Stomach (tissue), 8 donors: ENCODE measurements at regions not wholly inside any gene's neighbourhood (a gene's known extent, or its start where the extent isn't known, plus 50 kb on each side); places are given as distances from the start of the nearest gene placed in this dataset.

Experiments
- DNase-seq, 2 donors: peaks; one replicate each; pipeline versions ENCODE4 v3.0.0 to v3.0.0-alpha.2; 2013 to 2019
- H3K27ac ChIP-seq, 5 donors: fragments of 200-600 bp in 4 of 5; sonication (generic) in 4 of 5; one replicate each; pipeline ENCODE4 v1.5.1; 2013 to 2019; ENCODE audit warnings: mild to moderate bottlenecking in 1 of 5, moderate library complexity in 1 of 5
- H3K27me3 ChIP-seq, 3 donors: fragments of 200-600 bp; sonication (generic); one replicate each; pipeline ENCODE4 v1.5.1; 2017 to 2019; ENCODE audit warnings: mixed run types in 1 of 3
- H3K36me3 ChIP-seq, 4 donors: fragments of 200-600 bp; sonication (generic); 1 replicate in 3 of 4; 2 replicates in 1 of 4; pipeline ENCODE4 v1.5.1; 2016 to 2019
- H3K4me1 ChIP-seq, 4 donors: fragments of 200-600 bp; sonication (generic); one replicate each; pipeline ENCODE4 v1.5.1; 2016 to 2019
- H3K4me3 ChIP-seq, 4 donors: fragments of 200-600 bp; sonication (generic) in 3 of 4; one replicate each; pipeline ENCODE4 v1.5.1; 2016 to 2019; ENCODE audit warnings: mild to moderate bottlenecking in 1 of 4
- H3K9me3 ChIP-seq, 4 donors: fragments of 200-600 bp; sonication (generic); one replicate each; pipeline ENCODE4 v1.5.1; 2016 to 2019
- EP300 ChIP-seq: sonication (generic); formaldehyde crosslinking; IDR thresholded peaks from one replicate; pipeline ENCODE4 v1.6.1; 2017; ENCODE audit warnings: antibody characterized with exemption
- POLR2A ChIP-seq, 4 donors: fragments of 450-650 bp; IDR thresholded peaks; one replicate each; pipeline ENCODE4 v1.6.1; 2016; ENCODE audit warnings: antibody characterized with exemption in 4 of 4, control low read depth in 2 of 4, mild to moderate bottlenecking in 1 of 4, moderate library complexity in 1 of 4
- POLR2AphosphoS5 ChIP-seq, 3 donors: sonication (generic); formaldehyde crosslinking; IDR thresholded peaks; one replicate each; pipeline ENCODE4 v1.6.1; 2016; ENCODE audit warnings: antibody characterized with exemption in 3 of 3
- WGBS, 5 donors: extraction: QIAGEN DNeasy Blood & Tissue Kit in 3 of 5; methylation state at CpG; one replicate each; pipeline versions ENCODE4 v1.1.5 to v1.1.7; 2013 to 2018; 5-methylcytosine and 5-hydroxymethylcytosine counted together
- intact Hi-C: fragments of 100-400 bp; cut with DNase I; formaldehyde crosslinking; loops from one replicate; pipeline ENCODE4 v1.15.1; 2023; ENCODE audit warnings: low total_unique reads
- TF ChIP-seq, protein P1 (sequence below), 7 experiments: fragments of 450-650 bp in 4 of 7; fragments of 200-600 bp in 3 of 7; sonication (generic) in 3 of 7; IDR thresholded peaks; one replicate each; pipeline ENCODE4 v1.5.1; 2016 to 2019; ENCODE audit warnings: antibody characterized with exemption in 7 of 7, control low read depth in 2 of 7, mild to moderate bottlenecking in 1 of 7
- donor health status: healthy with polysubstance abuse.
- donor health status: Bipolar disorder and iron deficiency.
- donor health status: healthy.

DNA sequence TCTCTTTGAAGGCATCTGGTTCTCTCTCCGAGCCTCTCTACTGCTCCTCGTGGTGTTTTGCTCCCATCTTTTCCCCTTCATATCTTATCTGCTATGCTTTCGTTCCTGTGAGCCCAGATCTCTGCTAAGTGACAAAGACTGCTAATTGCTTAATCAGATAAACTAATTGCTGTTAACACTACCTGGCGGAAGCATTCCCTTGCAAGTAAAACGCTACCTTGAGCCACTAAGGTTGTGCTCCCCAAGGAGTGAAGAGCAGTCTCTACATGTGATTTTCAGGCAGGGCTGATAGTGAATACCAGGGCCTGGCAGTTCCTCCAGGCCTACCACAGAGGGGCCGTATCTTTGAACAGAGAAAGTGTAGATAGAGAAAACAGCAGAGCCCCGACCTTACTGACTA lies 244.0 kb upstream of the GATB start:
- Histone ChIP-seq H3K27me3 (peaks cover 0 to 5% (median 0%) of the 10 kb centered on the region in 3 donors), H3K36me3 (no peaks in the 10 kb centered on the region), H3K4me1 (no peaks in the 10 kb centered on the region), H3K27ac (no peak overlapping the region), H3K4me3 (no peak overlapping the region), H3K9me3 (no peaks in the 10 kb centered on the region)
- 36 to 54% (median 48%) methylated on average over 7 of the region's 7 CpGs for WGBS, 5 donors
- no peak for DNase-seq
- intact Hi-C loops, result no loop called here
- TF ChIP-seq EP300 (no peak), POLR2AphosphoS5 (IDR thresholded peaks at IDR 0.05) (no peak), POLR2A (IDR thresholded peaks at IDR 0.05) (no peak)
- TF ChIP-seq, protein P1, sequence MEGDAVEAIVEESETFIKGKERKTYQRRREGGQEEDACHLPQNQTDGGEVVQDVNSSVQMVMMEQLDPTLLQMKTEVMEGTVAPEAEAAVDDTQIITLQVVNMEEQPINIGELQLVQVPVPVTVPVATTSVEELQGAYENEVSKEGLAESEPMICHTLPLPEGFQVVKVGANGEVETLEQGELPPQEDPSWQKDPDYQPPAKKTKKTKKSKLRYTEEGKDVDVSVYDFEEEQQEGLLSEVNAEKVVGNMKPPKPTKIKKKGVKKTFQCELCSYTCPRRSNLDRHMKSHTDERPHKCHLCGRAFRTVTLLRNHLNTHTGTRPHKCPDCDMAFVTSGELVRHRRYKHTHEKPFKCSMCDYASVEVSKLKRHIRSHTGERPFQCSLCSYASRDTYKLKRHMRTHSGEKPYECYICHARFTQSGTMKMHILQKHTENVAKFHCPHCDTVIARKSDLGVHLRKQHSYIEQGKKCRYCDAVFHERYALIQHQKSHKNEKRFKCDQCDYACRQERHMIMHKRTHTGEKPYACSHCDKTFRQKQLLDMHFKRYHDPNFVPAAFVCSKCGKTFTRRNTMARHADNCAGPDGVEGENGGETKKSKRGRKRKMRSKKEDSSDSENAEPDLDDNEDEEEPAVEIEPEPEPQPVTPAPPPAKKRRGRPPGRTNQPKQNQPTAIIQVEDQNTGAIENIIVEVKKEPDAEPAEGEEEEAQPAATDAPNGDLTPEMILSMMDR (IDR thresholded peaks at IDR 0.05), result no peak

DNA sequence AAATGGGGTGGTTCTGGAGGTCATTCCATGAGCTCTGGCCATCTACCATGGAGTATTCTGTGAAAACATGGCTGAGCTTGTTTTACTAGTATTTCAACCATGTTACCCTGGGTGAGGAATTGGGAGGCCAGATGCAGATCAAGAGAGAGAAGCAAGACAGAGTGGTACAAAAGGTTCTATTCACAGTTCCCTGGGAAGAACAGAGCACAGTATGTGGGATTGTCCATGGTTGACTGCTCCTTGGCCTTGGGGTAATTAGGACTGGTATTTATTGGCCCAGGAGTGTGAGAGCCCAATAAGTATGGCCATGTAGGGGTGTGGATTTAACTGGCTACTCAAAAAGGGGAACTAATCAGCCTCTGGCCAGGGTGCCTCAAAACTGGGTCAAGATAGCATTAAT lies 239.7 kb upstream of the GATB start:
- no peaks in the 10 kb centered on the region for H3K9me3 ChIP-seq
- H3K36me3 ChIP-seq, result no peaks in the 10 kb centered on the region
- no peak overlapping the region for H3K4me3 ChIP-seq
- no peaks in the 10 kb centered on the region for H3K27me3 ChIP-seq
- H3K27ac ChIP-seq, result no peak overlapping the region
- no peaks in the 10 kb centered on the region for H3K4me1 ChIP-seq
- intact Hi-C loops, result no loop called here
- no peak for DNase-seq
- TF ChIP-seq POLR2AphosphoS5 (IDR thresholded peaks at IDR 0.05), result no peak
- no peak for TF ChIP-seq POLR2A (IDR thresholded peaks at IDR 0.05)
- TF ChIP-seq EP300, result no peak
- TF ChIP-seq, protein P1 (IDR thresholded peaks at IDR 0.05), result no peak

- Histone ChIP-seq H3K9me3 (no peaks in the 10 kb centered on the region), H3K36me3 (no peaks in the 10 kb centered on the region), H3K27ac (no peak overlapping the region), H3K27me3 (no peaks in the 10 kb centered on the region), H3K4me1 (no peaks in the 10 kb centered on the region), H3K4me3 (no peak overlapping the region)
- 71 to 86% (median 82%) methylated on average over 9 of the region's 9 CpGs for WGBS, 5 donors
- TF ChIP-seq POLR2AphosphoS5 (IDR thresholded peaks at IDR 0.05), result no peak
- no peak for TF ChIP-seq EP300
- no peak for TF ChIP-seq POLR2A (IDR thresholded peaks at IDR 0.05)
- TF ChIP-seq, protein P1 (IDR thresholded peaks at IDR 0.05), result no peak
- intact Hi-C loops, result no loop called here
- no peak for DNase-seq
These were observed 237.9 kb upstream of the GATB start for GRCh38 chr4:151998723-151999122.

- Histone ChIP-seq H3K9me3 (no peaks in the 10 kb centered on the region), H3K4me1 (no peaks in the 10 kb centered on the region), H3K27me3 (no peaks in the 10 kb centered on the region), H3K27ac (no peak overlapping the region), H3K4me3 (no peak overlapping the region), H3K36me3 (no peaks in the 10 kb centered on the region)
- no peak for DNase-seq
- intact Hi-C loops, result no loop called here
- TF ChIP-seq POLR2A (IDR thresholded peaks at IDR 0.05) (no peak), EP300 (no peak), POLR2AphosphoS5 (IDR thresholded peaks at IDR 0.05) (no peak)
- TF ChIP-seq, protein P1 (IDR thresholded peaks at IDR 0.05), result no peak
- WGBS, 5 donors, result 94 to 100% (median 96%) methylated on average over 2 of the region's 2 CpGs
These were observed 236.7 kb upstream of the GATB start for GRCh38 chr4:151997461-151997860.
